ENCODE measurements at regions not wholly inside any gene's neighbourhood (a gene's known extent, or its start where the extent isn't known, plus 50 kb on each side); places are given as distances from the start of the nearest gene placed in this dataset.

- H3K9me3 Mint-ChIP-seq: no peaks in the 10 kb centered on the region
- H3K4me1 ChIP-seq (ENCODE audit: control insufficient read depth in 1 of 2, extremely low read depth in 1 of 2, insufficient read depth in 2 of 2, low read length in 2 of 2): no peaks in the 10 kb centered on the region
- ChIA-PET POLR2A (no interaction called here), CTCF (no interaction called here)
- no peaks in the 10 kb centered on the region for H3K4me1 Mint-ChIP-seq
- no peak overlapping the region for H3K4me3 ChIP-seq (ENCODE audit: control insufficient read depth in 1 of 2, extremely low read depth in 1 of 2, low read length in 1 of 2)
- no peak overlapping the region for H3K27ac Mint-ChIP-seq
- H3K4me3 Mint-ChIP-seq: no peak overlapping the region
- H3K27me3 ChIP-seq (replicated peaks in 1 of 2; ENCODE audit: control insufficient read depth in 2 of 2, extremely low read depth in 1 of 2, insufficient read depth in 2 of 2, low read length in 1 of 2): no peaks in the 10 kb centered on the region
- H3K27ac ChIP-seq (ENCODE audit: low read length): no peak overlapping the region
- no peaks in the 10 kb centered on the region for H3K9me3 ChIP-seq
- no CpG with 5 or more reads among the region's 2 CpGs for WGBS (ENCODE audit: insufficient coverage)
- no peaks in the 10 kb centered on the region for H3K36me3 Mint-ChIP-seq
- no peaks in the 10 kb centered on the region for H3K36me3 ChIP-seq (ENCODE audit: control insufficient read depth in 2 of 2, extremely low read depth in 1 of 2, insufficient read depth in 1 of 2, low read length in 1 of 2)
- no peak for DNase-seq
- H3K27me3 Mint-ChIP-seq: peaks cover 2 to 7% of the 10 kb centered on the region in 2 donors
- no peak for ATAC-seq (replicated peaks in 1 of 4)
Observed at GRCh38 chr1:78387201-78387600, 103.6 kb upstream of the PTGFR start.

GRCh38 chr1:78387871-78388270 lies 102.9 kb upstream of the PTGFR start:
- no peaks in the 10 kb centered on the region for H3K4me1 ChIP-seq (ENCODE audit: control insufficient read depth in 1 of 2, extremely low read depth in 1 of 2, insufficient read depth in 2 of 2, low read length in 2 of 2)

GRCh38 chr1:78388275-78388674 lies 102.5 kb upstream of the PTGFR start:
- Histone ChIP-seq H3K4me1 (ENCODE audit: control insufficient read depth in 1 of 2, extremely low read depth in 1 of 2, insufficient read depth in 2 of 2, low read length in 2 of 2) (no peaks in the 10 kb centered on the region), H3K4me3 (ENCODE audit: control insufficient read depth in 1 of 2, extremely low read depth in 1 of 2, low read length in 1 of 2) (no peak overlapping the region), H3K36me3 (ENCODE audit: control insufficient read depth in 2 of 2, extremely low read depth in 1 of 2, insufficient read depth in 1 of 2, low read length in 1 of 2) (no peaks in the 10 kb centered on the region), H3K9me3 (no peaks in the 10 kb centered on the region), H3K27me3 (replicated peaks in 1 of 2; ENCODE audit: control insufficient read depth in 2 of 2, extremely low read depth in 1 of 2, insufficient read depth in 2 of 2, low read length in 1 of 2) (no peaks in the 10 kb centered on the region), H3K27ac (ENCODE audit: low read length) (no peak overlapping the region)
- Mint-ChIP-seq H3K4me3 (no peak overlapping the region), H3K9me3 (peaks cover 0 to 7% (median 4%) of the 10 kb centered on the region in 3 donors), H3K4me1 (no peaks in the 10 kb centered on the region), H3K27me3 (peaks cover 2 to 7% of the 10 kb centered on the region in 2 donors), H3K27ac (no peak overlapping the region), H3K36me3 (no peaks in the 10 kb centered on the region)
- POLR2A ChIA-PET: no interaction called here
- DNase-seq: no peak
- CTCF ChIA-PET: no interaction called here
- no peak for ATAC-seq (replicated peaks in 1 of 4)

More at GRCh38 chr1:78387871-78388270, 102.9 kb upstream of the PTGFR start:
- ChIA-PET POLR2A (no interaction called here), CTCF (no interaction called here)
- no peak for DNase-seq
- no peaks in the 10 kb centered on the region for H3K36me3 Mint-ChIP-seq
- no peaks in the 10 kb centered on the region for H3K4me1 Mint-ChIP-seq
- Histone ChIP-seq H3K36me3 (ENCODE audit: control insufficient read depth in 2 of 2, extremely low read depth in 1 of 2, insufficient read depth in 1 of 2, low read length in 1 of 2) (no peaks in the 10 kb centered on the region), H3K27me3 (replicated peaks in 1 of 2; ENCODE audit: control insufficient read depth in 2 of 2, extremely low read depth in 1 of 2, insufficient read depth in 2 of 2, low read length in 1 of 2) (no peaks in the 10 kb centered on the region), H3K4me3 (ENCODE audit: control insufficient read depth in 1 of 2, extremely low read depth in 1 of 2, low read length in 1 of 2) (no peak overlapping the region), H3K27ac (ENCODE audit: low read length) (no peak overlapping the region), H3K9me3 (no peaks in the 10 kb centered on the region)
- H3K4me3 Mint-ChIP-seq: no peak overlapping the region
- H3K27me3 Mint-ChIP-seq: peaks cover 2 to 7% of the 10 kb centered on the region in 2 donors
- no peak overlapping the region for H3K27ac Mint-ChIP-seq
- H3K9me3 Mint-ChIP-seq: peaks cover 0 to 4% (median 3%) of the 10 kb centered on the region in 3 donors
- no peak for ATAC-seq (replicated peaks in 1 of 4)
- no CpG with 5 or more reads among the region's 1 CpG for WGBS (ENCODE audit: insufficient coverage)

GRCh38 chr1:78401148-78401547 lies 89.6 kb upstream of the PTGFR start:
- Mint-ChIP-seq H3K4me1 (no peaks in the 10 kb centered on the region), H3K9me3 (peaks cover 0 to 6% (median 0%) of the 10 kb centered on the region in 3 donors), H3K27me3 (peaks cover 6 to 12% of the 10 kb centered on the region in 2 donors), H3K4me3 (no peak overlapping the region), H3K36me3 (no peaks in the 10 kb centered on the region), H3K27ac (no peak overlapping the region)
- H3K27ac ChIP-seq (ENCODE audit: low read length): no peak overlapping the region
- H3K9me3 ChIP-seq: no peaks in the 10 kb centered on the region
- no peaks in the 10 kb centered on the region for H3K36me3 ChIP-seq (ENCODE audit: control insufficient read depth in 2 of 2, extremely low read depth in 1 of 2, insufficient read depth in 1 of 2, low read length in 1 of 2)
- H3K4me3 ChIP-seq (ENCODE audit: control insufficient read depth in 1 of 2, extremely low read depth in 1 of 2, low read length in 1 of 2): no peak overlapping the region
- DNase-seq (no peak), ATAC-seq (replicated peaks in 1 of 4) (no peak)
- POLR2A ChIA-PET: no interaction called here
- H3K27me3 ChIP-seq (replicated peaks in 1 of 2; ENCODE audit: control insufficient read depth in 2 of 2, extremely low read depth in 1 of 2, insufficient read depth in 2 of 2, low read length in 1 of 2): peaks cover 0 to 6% of the 10 kb centered on the region in 2 experiments
- CTCF ChIA-PET: no interaction called here
- no peaks in the 10 kb centered on the region for H3K4me1 ChIP-seq (ENCODE audit: control insufficient read depth in 1 of 2, extremely low read depth in 1 of 2, insufficient read depth in 2 of 2, low read length in 2 of 2)
- WGBS (ENCODE audit: insufficient coverage): no CpG with 5 or more reads among the region's 2 CpGs

GRCh38 chr1:78408192-78408591 lies 82.6 kb upstream of the PTGFR start:
- CTCF ChIA-PET: no interaction called here
- no peaks in the 10 kb centered on the region for H3K4me1 Mint-ChIP-seq

GRCh38 chr1:78408810-78409209 lies 82.0 kb upstream of the PTGFR start:
- DNase-seq (no peak), ATAC-seq (replicated peaks in 1 of 4) (no peak)
- no peak overlapping the region for H3K4me3 ChIP-seq (ENCODE audit: control insufficient read depth in 1 of 2, extremely low read depth in 1 of 2, low read length in 1 of 2)
- Mint-ChIP-seq H3K4me1 (no peaks in the 10 kb centered on the region), H3K9me3 (peaks cover 0 to 23% (median 14%) of the 10 kb centered on the region in 3 donors), H3K27ac (no peak overlapping the region), H3K27me3 (peaks cover 0 to 4% of the 10 kb centered on the region in 2 donors), H3K36me3 (no peaks in the 10 kb centered on the region), H3K4me3 (no peak overlapping the region)
- ChIA-PET POLR2A (no interaction called here), CTCF (no interaction called here)
- no CpG with 5 or more reads among the region's 2 CpGs for WGBS (ENCODE audit: insufficient coverage)
- no peaks in the 10 kb centered on the region for H3K36me3 ChIP-seq (ENCODE audit: control insufficient read depth in 2 of 2, extremely low read depth in 1 of 2, insufficient read depth in 1 of 2, low read length in 1 of 2)
- no peaks in the 10 kb centered on the region for H3K27me3 ChIP-seq (replicated peaks in 1 of 2; ENCODE audit: control insufficient read depth in 2 of 2, extremely low read depth in 1 of 2, insufficient read depth in 2 of 2, low read length in 1 of 2)
- no peak overlapping the region for H3K27ac ChIP-seq (ENCODE audit: low read length)
- no peaks in the 10 kb centered on the region for H3K4me1 ChIP-seq (ENCODE audit: control insufficient read depth in 1 of 2, extremely low read depth in 1 of 2, insufficient read depth in 2 of 2, low read length in 2 of 2)
- no peaks in the 10 kb centered on the region for H3K9me3 ChIP-seq

More at GRCh38 chr1:78408192-78408591, 82.6 kb upstream of the PTGFR start:
- DNase-seq (no peak), ATAC-seq (replicated peaks in 1 of 4) (no peak)
- H3K36me3 Mint-ChIP-seq: no peaks in the 10 kb centered on the region
- Histone ChIP-seq H3K9me3 (no peaks in the 10 kb centered on the region), H3K27me3 (replicated peaks in 1 of 2; ENCODE audit: control insufficient read depth in 2 of 2, extremely low read depth in 1 of 2, insufficient read depth in 2 of 2, low read length in 1 of 2) (no peaks in the 10 kb centered on the region), H3K27ac (ENCODE audit: low read length) (no peak overlapping the region), H3K4me1 (ENCODE audit: control insufficient read depth in 1 of 2, extremely low read depth in 1 of 2, insufficient read depth in 2 of 2, low read length in 2 of 2) (no peaks in the 10 kb centered on the region), H3K36me3 (ENCODE audit: control insufficient read depth in 2 of 2, extremely low read depth in 1 of 2, insufficient read depth in 1 of 2, low read length in 1 of 2) (no peaks in the 10 kb centered on the region), H3K4me3 (ENCODE audit: control insufficient read depth in 1 of 2, extremely low read depth in 1 of 2, low read length in 1 of 2) (no peak overlapping the region)
- H3K27ac Mint-ChIP-seq: no peak overlapping the region
- no CpG with 5 or more reads among the region's 1 CpG for WGBS (ENCODE audit: insufficient coverage)
- H3K4me3 Mint-ChIP-seq: no peak overlapping the region
- H3K27me3 Mint-ChIP-seq: peaks cover 0 to 4% of the 10 kb centered on the region in 2 donors
- H3K9me3 Mint-ChIP-seq: peaks cover 0 to 23% (median 14%) of the 10 kb centered on the region in 3 donors
- POLR2A ChIA-PET: no interaction called here

- Histone ChIP-seq H3K27me3 (replicated peaks in 1 of 2; ENCODE audit: control insufficient read depth in 2 of 2, extremely low read depth in 1 of 2, insufficient read depth in 2 of 2, low read length in 1 of 2) (no peaks in the 10 kb centered on the region), H3K36me3 (ENCODE audit: control insufficient read depth in 2 of 2, extremely low read depth in 1 of 2, insufficient read depth in 1 of 2, low read length in 1 of 2) (no peaks in the 10 kb centered on the region), H3K4me1 (ENCODE audit: control insufficient read depth in 1 of 2, extremely low read depth in 1 of 2, insufficient read depth in 2 of 2, low read length in 2 of 2) (no peaks in the 10 kb centered on the region), H3K4me3 (ENCODE audit: control insufficient read depth in 1 of 2, extremely low read depth in 1 of 2, low read length in 1 of 2) (no peak overlapping the region), H3K27ac (ENCODE audit: low read length) (no peak overlapping the region), H3K9me3 (no peaks in the 10 kb centered on the region)
- 60% methylated on average over 1 of the region's 2 CpGs for WGBS (ENCODE audit: insufficient coverage)
- Mint-ChIP-seq H3K4me1 (no peaks in the 10 kb centered on the region), H3K27ac (no peak overlapping the region), H3K9me3 (peaks cover 0 to 23% (median 14%) of the 10 kb centered on the region in 3 donors), H3K4me3 (no peak overlapping the region), H3K36me3 (no peaks in the 10 kb centered on the region), H3K27me3 (peaks cover 0 to 4% of the 10 kb centered on the region in 2 donors)
- DNase-seq (no peak), ATAC-seq (replicated peaks in 1 of 4) (no peak)
- POLR2A ChIA-PET: no interaction called here
- CTCF ChIA-PET: no interaction called here
Observed at GRCh38 chr1:78410643-78411042, 80.1 kb upstream of the PTGFR start.
